ENCODE measurements at regions not wholly inside any gene's neighbourhood (a gene's known extent, or its start where the extent isn't known, plus 50 kb on each side); places are given as distances from the start of the nearest gene placed in this dataset.

- no peaks in the 10 kb centered on the region for H3K9me3 ChIP-seq
- H3K4me3 ChIP-seq = no peak overlapping the region
- ChIA-PET CTCF (no interaction called here), POLR2A (no interaction called here)
- WGBS (ENCODE audit: missing lambda C conversion rate) = 3% methylated on average over 2 of the region's 2 CpGs
- no peak overlapping the region for H3K4me2 ChIP-seq
- no peak for DNase-seq (ENCODE audit: low read depth in 1 of 2, low spot score in 1 of 2)
- ATAC-seq = no peak
- no peak for FAIRE-seq
- TF ChIP-seq HOXB13 (CRISPR knock-in tag; IDR thresholded peaks at IDR 0.05; ENCODE audit: low read depth) (no peak), NPAS2 (CRISPR knock-in tag; IDR thresholded peaks at IDR 0.05; ENCODE audit: borderline replicate concordance) (no peak), ZC3H11A (IDR thresholded peaks at IDR 0.05) (no peak), HEYL (CRISPR knock-in tag; IDR thresholded peaks at IDR 0.05) (no peak), FOSB (CRISPR knock-in tag; IDR thresholded peaks at IDR 0.05) (no peak), MYC (IDR thresholded peaks at IDR 0.05; ENCODE audit: borderline replicate concordance, low read length) (no peak), CBX8 (IDR thresholded peaks at IDR 0.05) (no peak), CHD4 (IDR thresholded peaks at IDR 0.05; ENCODE audit: borderline replicate concordance) (no peak), GATA3 (IDR thresholded peaks at IDR 0.05; ENCODE audit: borderline replicate concordance) (no peak), SREBF2 (IDR thresholded peaks at IDR 0.05) (no peak)
- TF ChIP-seq, protein P1, sequence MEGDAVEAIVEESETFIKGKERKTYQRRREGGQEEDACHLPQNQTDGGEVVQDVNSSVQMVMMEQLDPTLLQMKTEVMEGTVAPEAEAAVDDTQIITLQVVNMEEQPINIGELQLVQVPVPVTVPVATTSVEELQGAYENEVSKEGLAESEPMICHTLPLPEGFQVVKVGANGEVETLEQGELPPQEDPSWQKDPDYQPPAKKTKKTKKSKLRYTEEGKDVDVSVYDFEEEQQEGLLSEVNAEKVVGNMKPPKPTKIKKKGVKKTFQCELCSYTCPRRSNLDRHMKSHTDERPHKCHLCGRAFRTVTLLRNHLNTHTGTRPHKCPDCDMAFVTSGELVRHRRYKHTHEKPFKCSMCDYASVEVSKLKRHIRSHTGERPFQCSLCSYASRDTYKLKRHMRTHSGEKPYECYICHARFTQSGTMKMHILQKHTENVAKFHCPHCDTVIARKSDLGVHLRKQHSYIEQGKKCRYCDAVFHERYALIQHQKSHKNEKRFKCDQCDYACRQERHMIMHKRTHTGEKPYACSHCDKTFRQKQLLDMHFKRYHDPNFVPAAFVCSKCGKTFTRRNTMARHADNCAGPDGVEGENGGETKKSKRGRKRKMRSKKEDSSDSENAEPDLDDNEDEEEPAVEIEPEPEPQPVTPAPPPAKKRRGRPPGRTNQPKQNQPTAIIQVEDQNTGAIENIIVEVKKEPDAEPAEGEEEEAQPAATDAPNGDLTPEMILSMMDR (IDR thresholded peaks at IDR 0.05) = no peak
- H3K27ac ChIP-seq = no peak overlapping the region
- no peaks in the 10 kb centered on the region for H3K4me1 ChIP-seq
Measured at GRCh38 chr14:93847473-93847872, 59.2 kb upstream of the PRIMA1 start.

DNA sequence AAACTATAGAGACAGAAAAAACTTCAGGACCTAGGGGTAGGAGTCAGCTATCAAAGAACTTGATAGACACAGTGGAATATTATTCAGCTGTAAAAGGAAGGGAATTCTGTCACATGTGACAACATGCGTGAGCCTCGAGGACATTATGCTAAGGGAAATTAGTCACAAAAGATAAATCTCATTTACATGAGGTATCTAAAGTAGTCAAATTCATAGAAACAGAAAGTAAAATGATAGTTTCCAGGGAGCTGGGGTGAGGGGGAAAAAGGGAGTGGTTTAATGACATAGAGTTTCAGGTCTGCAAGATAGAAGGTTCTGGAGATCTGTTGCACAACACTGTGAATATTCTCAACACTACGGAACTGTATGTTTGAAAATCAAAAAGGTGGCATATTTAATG, 50.0 kb upstream of the PRIMA1 start:
- ATAC-seq (no peak), FAIRE-seq (no peak), DNase-seq (ENCODE audit: low read depth in 1 of 2, low spot score in 1 of 2) (no peak)
- Histone ChIP-seq H3K27ac (no peak overlapping the region), H3K9me3 (no peaks in the 10 kb centered on the region), H3K4me1 (no peaks in the 10 kb centered on the region), H3K4me3 (no peak overlapping the region), H3K4me2 (no peak overlapping the region)
- TF ChIP-seq ELK1 (IDR thresholded peaks at IDR 0.05; ENCODE audit: low read depth, low read length) = no peak
- TF ChIP-seq PHF8 (IDR thresholded peaks at IDR 0.05; ENCODE audit: borderline replicate concordance, low read depth) = no peak
- TF ChIP-seq, protein P2, sequence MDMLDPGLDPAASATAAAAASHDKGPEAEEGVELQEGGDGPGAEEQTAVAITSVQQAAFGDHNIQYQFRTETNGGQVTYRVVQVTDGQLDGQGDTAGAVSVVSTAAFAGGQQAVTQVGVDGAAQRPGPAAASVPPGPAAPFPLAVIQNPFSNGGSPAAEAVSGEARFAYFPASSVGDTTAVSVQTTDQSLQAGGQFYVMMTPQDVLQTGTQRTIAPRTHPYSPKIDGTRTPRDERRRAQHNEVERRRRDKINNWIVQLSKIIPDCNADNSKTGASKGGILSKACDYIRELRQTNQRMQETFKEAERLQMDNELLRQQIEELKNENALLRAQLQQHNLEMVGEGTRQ (IDR thresholded peaks at IDR 0.05) = no peak
- no peak for TF ChIP-seq POLR2AphosphoS2 (conservative IDR thresholded peaks at IDR 0.05; ENCODE audit: low read length)
- TF ChIP-seq FOSB (CRISPR knock-in tag; IDR thresholded peaks at IDR 0.05) = no peak
- no peak for TF ChIP-seq RCOR1 (IDR thresholded peaks at IDR 0.05; ENCODE audit: low read depth, low read length)
- TF ChIP-seq EP300 (IDR thresholded peaks at IDR 0.05) = no peak
- no peak for TF ChIP-seq EHF (CRISPR knock-in tag; IDR thresholded peaks at IDR 0.05)
- no peak for TF ChIP-seq MAFK (IDR thresholded peaks at IDR 0.05; ENCODE audit: partially characterized antibody)
- CTCF ChIA-PET = no interaction called here
- POLR2A ChIA-PET = no interaction called here
- WGBS (ENCODE audit: missing lambda C conversion rate) = 43% methylated on average over 3 of the region's 3 CpGs

All from A549 (cell line).